GM12891 (cell line): ENCODE measurements at regions not wholly inside any gene's neighbourhood (a gene's known extent, or its start where the extent isn't known, plus 50 kb on each side); places are given as distances from the start of the nearest gene placed in this dataset.

Experiments
- POLR2A ChIP-seq: IDR thresholded peaks from 2 replicates; pipeline ENCODE4 v1.6.1; 2011; ENCODE audit warnings: low read depth, low read length, control low read depth
- TAF1 ChIP-seq: IDR thresholded peaks from 2 replicates; pipeline ENCODE4 v1.6.1; 2011; ENCODE audit warnings: low read depth, low read length, control low read depth

DNA sequence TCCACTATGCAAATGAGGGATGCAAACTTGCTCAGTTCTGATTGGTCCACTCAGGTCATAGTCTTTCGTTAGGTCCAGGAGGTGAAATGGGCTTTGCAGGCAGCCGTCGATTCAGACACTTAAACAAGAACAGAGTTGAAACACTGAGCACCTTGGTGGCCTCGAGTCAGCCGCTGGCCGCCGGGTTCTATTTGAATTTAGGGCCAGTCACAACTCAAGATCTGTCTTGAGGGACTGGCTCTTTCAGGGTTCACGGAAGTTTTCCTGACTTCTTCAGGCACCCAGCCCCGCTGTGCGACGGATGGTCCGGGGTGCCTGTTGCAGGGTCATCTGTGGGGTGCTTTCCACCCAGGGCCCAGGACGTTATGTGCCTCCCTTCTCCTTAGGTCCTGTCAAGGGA, 412.8 kb upstream of the IRX4 start:
- TF ChIP-seq TAF1 (no peak), POLR2A (no peak)
